HepG2 (cell line): ENCODE measurements at regions not wholly inside any gene's neighbourhood (a gene's known extent, or its start where the extent isn't known, plus 50 kb on each side); places are given as distances from the start of the nearest gene placed in this dataset.

ENCODE experiments used
- ATAC-seq: fragments of 200-7000 bp; cut with Tn5 transposase; 3 replicates; pipeline ENCODE4 v1.9.1; 2020; ENCODE audit warnings: mild to moderate bottlenecking, moderate library complexity
- BruUV-seq: library from RNA; stranded (reverse); fragments of 400-500 nt; replicated peaks from 2 replicates; lab custom pipeline; 2021; lab: Mats Ljungman, UMichigan
- CTCF ChIA-PET: fragments of 300-600 bp; formaldehyde crosslinking; extraction: SDS; loops from one replicate; lab custom pipeline; 2021; ENCODE audit warnings: low total read pairs, inconsistent platforms, low intra/inter-chr PET ratio; lab: Yijun Ruan, JAX
- POLR2A ChIA-PET: fragments of 350-600 bp; sonication (Branson Sonifier 250); formaldehyde crosslinking; loops from one replicate; lab custom pipeline; 2020; ENCODE audit warnings: antibody characterized with exemption, inconsistent platforms; lab: Yijun Ruan, JAX
- DNase-seq: peaks from one replicate; pipeline ENCODE4 v3.0.0-alpha.2; 2015; ENCODE audit warnings: low spot score
- FAIRE-seq: peaks from 3 replicates; lab custom pipeline; 2011; peaks lifted over from hg19 to GRCh38; lab: Jason Lieb, UNC
- H2AFZ ChIP-seq: one replicate; pipeline ENCODE4 v1.6.1; 2011; ENCODE audit warnings: low read length, inconsistent platforms
- H3K27ac ChIP-seq: fragments of 300-600 bp; 3 replicates; pipeline ENCODE4 v1.8.0; 2011; ENCODE audit warnings: mixed run types, mild to moderate bottlenecking, mixed read lengths, low read length, inconsistent platforms; ENCODE audit not compliant: insufficient read depth; ENCODE audit errors: extremely low read length
- H3K27me3 ChIP-seq, 2 experiments: fragments of 200-600 bp in 1 of 2; 2 replicates in 1 of 2; 3 replicates in 1 of 2; pipeline versions ENCODE4 v1.6.0 to v1.8.0; 2011; ENCODE audit warnings: low read length in 2 of 2, mild to moderate bottlenecking in 2 of 2, moderate library complexity in 2 of 2, inconsistent platforms in 1 of 2; ENCODE audit not compliant: insufficient read depth in 2 of 2, control insufficient read depth in 1 of 2
- H3K36me3 ChIP-seq, 2 experiments: fragments of 200-600 bp in 1 of 2; replicated peaks in 1 of 2; 2 replicates in 1 of 2; 3 replicates in 1 of 2; pipeline versions ENCODE4 v1.5.1 to v1.8.0; 2011; ENCODE audit warnings: low read length in 2 of 2, inconsistent platforms in 1 of 2; ENCODE audit not compliant: insufficient read depth in 2 of 2, control insufficient read depth in 1 of 2
- H3K4me1 ChIP-seq: 2 replicates; pipeline ENCODE4 v1.5.1; 2012; ENCODE audit warnings: low read length, inconsistent platforms; ENCODE audit not compliant: insufficient read depth
- H3K4me2 ChIP-seq: 2 replicates; pipeline ENCODE4 v1.6.0; 2011; ENCODE audit warnings: low read depth, low read length, inconsistent platforms
- H3K4me3 ChIP-seq, 3 experiments: fragments of 200-600 bp in 1 of 3; sonication (generic), shearing (Covaris generic) in 1 of 3; replicated peaks in 1 of 3; 2 replicates each; pipeline ENCODE4 v1.5.1; 2011 to 2016; ENCODE audit warnings: low read length in 3 of 3, inconsistent platforms in 2 of 3, low read depth in 2 of 3, mild to moderate bottlenecking in 2 of 3, control low read depth in 1 of 3, mixed read lengths in 1 of 3; ENCODE audit not compliant: insufficient read depth in 1 of 3
- H3K79me2 ChIP-seq: one replicate; pipeline ENCODE4 v1.6.1; 2011; ENCODE audit warnings: low read length, inconsistent platforms; ENCODE audit not compliant: insufficient read depth
- H3K9ac ChIP-seq: 2 replicates; pipeline ENCODE4 v1.6.0; 2011; ENCODE audit warnings: mild to moderate bottlenecking, low read depth, low read length, inconsistent platforms; ENCODE audit not compliant: insufficient read depth
- H3K9me3 ChIP-seq: 2 replicates; pipeline ENCODE4 v1.5.1; 2012; ENCODE audit warnings: mild to moderate bottlenecking, low read length
- H4K20me1 ChIP-seq: 2 replicates; pipeline ENCODE4 v1.6.0; 2011; ENCODE audit warnings: inconsistent platforms, mild to moderate bottlenecking, low read length, moderate library complexity; ENCODE audit not compliant: insufficient read depth
- CCAR2 ChIP-seq: fragments of 200-400 bp; formaldehyde crosslinking; optimal IDR thresholded peaks from 2 replicates; pipeline ENCODE3; 2018; ENCODE audit warnings: low read depth, mild to moderate bottlenecking, low read length, moderate library complexity
- CREB3 ChIP-seq: sonication (generic); formaldehyde crosslinking; IDR thresholded peaks from 2 replicates; pipeline ENCODE4 v1.5.0; 2020; ENCODE audit warnings: missing genetic modification reagents
- HDAC2 ChIP-seq: sonication (generic); formaldehyde crosslinking; IDR thresholded peaks from 2 replicates; pipeline ENCODE4 v1.4.0; 2020; ENCODE audit warnings: missing genetic modification reagents
- LCORL ChIP-seq, 2 experiments: fragments of 450-650 bp in 1 of 2; sonication (generic) in 1 of 2; formaldehyde crosslinking in 1 of 2; IDR thresholded peaks; 2 replicates each; pipeline versions ENCODE4 v1.5.0 to v1.6.1; 2017 to 2020; ENCODE audit warnings: antibody characterized with exemption in 1 of 2, missing genetic modification reagents in 1 of 2
- MEIS1 ChIP-seq: sonication (generic); formaldehyde crosslinking; IDR thresholded peaks from 2 replicates; pipeline ENCODE4 v1.9.0; 2021; ENCODE audit warnings: mild to moderate bottlenecking, missing genetic modification reagents, moderate library complexity, borderline replicate concordance
- MEIS2 ChIP-seq: sonication (generic); formaldehyde crosslinking; IDR thresholded peaks from 2 replicates; pipeline ENCODE4 v1.9.0; 2021; ENCODE audit warnings: mild to moderate bottlenecking, missing genetic modification reagents
- PBX2 ChIP-seq: IDR thresholded peaks from 2 replicates; pipeline ENCODE4 v1.6.1; 2016; ENCODE audit warnings: control low read depth
- SIX4 ChIP-seq: sonication (generic); formaldehyde crosslinking; IDR thresholded peaks from 2 replicates; pipeline ENCODE4 v1.4.0; 2020; ENCODE audit warnings: missing genetic modification reagents
- ZNF747 ChIP-seq: sonication (generic); formaldehyde crosslinking; IDR thresholded peaks from 2 replicates; pipeline ENCODE4 v1.8.1; 2023; ENCODE audit warnings: missing genetic modification reagents, mild to moderate bottlenecking, borderline replicate concordance
- WGBS: methylation state at CpG from one replicate; pipeline ENCODE4 v1.1.6; 2017; ENCODE audit warnings: low lambda C conversion rate; 5-methylcytosine and 5-hydroxymethylcytosine counted together
- in situ Hi-C: cut with HindIII; loops from 2 replicates; pipeline ENCODE4 v1.10.0; 2017; ENCODE audit warnings: low pct_unique_long_range_greater_than_20kb; ENCODE audit not compliant: extremely low pct_ligation_motif_present
- intact Hi-C: fragments of 100-400 bp; cut with micrococcal nuclease; formaldehyde crosslinking; loops from one replicate; pipeline ENCODE4 v1.10.0; 2022; ENCODE audit not compliant: unreplicated experiment

- intact Hi-C loops, result no loop called here
- no TSS peak for BruUV-seq
- Histone ChIP-seq H3K36me3 (no peaks in the 10 kb centered on the region), H2AFZ (no peak overlapping the region), H3K79me2 (no peaks in the 10 kb centered on the region), H3K9ac (no peak overlapping the region), H3K27ac (no peak overlapping the region), H3K4me1 (peaks cover 9% of the 10 kb centered on the region; the same call in 1 of the 2 replicates), H4K20me1 (no peaks in the 10 kb centered on the region), H3K27me3 (peaks cover 3 to 28% of the 10 kb centered on the region in 2 experiments; a peak in 3 of 5 replicates), H3K4me3 (no peak overlapping the region), H3K9me3 (no peaks in the 10 kb centered on the region), H3K4me2 (no peak overlapping the region)
- in situ Hi-C loops, result no loop called here
- no peak for TF ChIP-seq CCAR2
- no peak for TF ChIP-seq LCORL (IDR thresholded peaks at IDR 0.05)
- peak; percentile 44; the same call in 1 of the 2 replicates for TF ChIP-seq LCORL (CRISPR knock-in tag; IDR thresholded peaks at IDR 0.05)
- TF ChIP-seq HDAC2 (CRISPR knock-in tag), result no peak
- no peak for TF ChIP-seq CREB3 (CRISPR knock-in tag)
- TF ChIP-seq SIX4 (CRISPR knock-in tag), result 0 out of 2 replicates have a peak, but pooled peaks have one; percentile 54
- 0 out of 2 replicates have a peak, but pooled peaks have one; percentile 35 for TF ChIP-seq MEIS2 (CRISPR knock-in tag)
- TF ChIP-seq ZNF747 (CRISPR knock-in tag), result no peak
- peak; percentile 86 for TF ChIP-seq PBX2 (CRISPR knock-in tag)
- 0 out of 2 replicates have a peak, but pooled peaks have one; percentile 56 for TF ChIP-seq MEIS1 (CRISPR knock-in tag)
- DNase-seq, result no peak
- POLR2A ChIA-PET, result no interaction called here
- 10% methylated on average over 3 of the region's 3 CpGs for WGBS
- peak; percentile 71 for ATAC-seq
- CTCF ChIA-PET, result no interaction called here
- no peak for FAIRE-seq
These were observed 58.2 kb upstream of the PKDCC start for GRCh38 chr2:41989501-41990180.
